SJCRH30 (cell line): ENCODE measurements at regions not wholly inside any gene's neighbourhood (a gene's known extent, or its start where the extent isn't known, plus 50 kb on each side); places are given as distances from the start of the nearest gene placed in this dataset.
"Not testable (repeated sequence)": the region's sequence is repeated elsewhere in the genome, so short reads cannot be mapped to it uniquely, and the experiment has no call there.

Experiments used
- DNase-seq, 2 experiments: peaks; one replicate each; pipeline ENCODE4 v3.0.0-alpha.2; 2015 to 2020
- H3K27ac ChIP-seq: fragments of 250-450 bp; sonication (Bioruptor Pico); 2 replicates; pipeline ENCODE4 v1.5.1; 2020; ENCODE audit warnings: mild to moderate bottlenecking, moderate library complexity
- H3K27me3 ChIP-seq: fragments of 250-450 bp; sonication (Bioruptor Pico); 2 replicates; pipeline ENCODE4 v1.5.1; 2020; ENCODE audit warnings: mild to moderate bottlenecking, moderate library complexity
- H3K36me3 ChIP-seq: fragments of 250-450 bp; sonication (Bioruptor Pico); 2 replicates; pipeline ENCODE4 v1.5.1; 2020; ENCODE audit warnings: mild to moderate bottlenecking, moderate library complexity
- H3K4me1 ChIP-seq: fragments of 250-450 bp; sonication (Bioruptor Pico); 2 replicates; pipeline ENCODE4 v1.5.1; 2020; ENCODE audit warnings: mild to moderate bottlenecking, moderate library complexity
- H3K4me3 ChIP-seq: fragments of 250-450 bp; sonication (Bioruptor Pico); 2 replicates; pipeline ENCODE4 v1.5.1; 2020; ENCODE audit warnings: mild to moderate bottlenecking, moderate library complexity
- H3K9me3 ChIP-seq: fragments of 250-450 bp; sonication (Bioruptor Pico); replicated peaks from 2 replicates; pipeline ENCODE4 v1.5.1; 2020; ENCODE audit warnings: mild to moderate bottlenecking, moderate library complexity

GRCh38 chr14:27245947-27246346, 648.1 kb upstream of the NOVA1 start:
- DNase-seq = no peak
- Histone ChIP-seq H3K27ac (no peak overlapping the region), H3K36me3 (no peaks in the 10 kb centered on the region), H3K4me3 (no peak overlapping the region), H3K4me1 (no peaks in the 10 kb centered on the region), H3K9me3 (peaks cover 3% of the 10 kb centered on the region; the same call in 1 of the 2 replicates), H3K27me3 (no peaks in the 10 kb centered on the region)

DNA sequence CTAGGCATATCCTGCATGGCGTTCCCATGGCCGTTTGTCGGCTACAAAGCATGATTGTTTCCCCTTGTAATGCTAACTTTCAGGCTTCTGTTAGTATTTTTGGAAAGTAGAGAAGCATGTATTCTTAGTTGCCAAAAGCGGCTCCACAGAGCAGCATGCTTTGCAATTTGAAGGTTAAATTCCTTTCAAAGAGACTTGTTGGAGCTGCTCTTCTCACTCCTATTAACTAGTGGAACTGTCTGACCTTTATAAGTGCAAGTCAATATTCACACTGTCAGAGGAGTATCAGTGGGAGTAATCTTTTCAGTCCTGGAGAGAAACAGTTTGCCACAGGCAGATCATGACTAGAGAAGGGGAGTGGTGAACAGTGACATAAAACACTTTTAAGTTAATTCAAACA, 656.1 kb upstream of the NOVA1 start:
- H3K4me1 ChIP-seq = no peaks in the 10 kb centered on the region
- H3K4me3 ChIP-seq = no peak overlapping the region
- H3K9me3 ChIP-seq = no peaks in the 10 kb centered on the region
- no peak overlapping the region for H3K27ac ChIP-seq
- no peaks in the 10 kb centered on the region for H3K36me3 ChIP-seq
- DNase-seq = no peak
- no peaks in the 10 kb centered on the region for H3K27me3 ChIP-seq

GRCh38 chr14:27256805-27257204, 659.0 kb upstream of the NOVA1 start:
- no peaks in the 10 kb centered on the region for H3K4me1 ChIP-seq
- H3K9me3 ChIP-seq = no peaks in the 10 kb centered on the region
- no peak overlapping the region for H3K27ac ChIP-seq
- no peak for DNase-seq
- H3K27me3 ChIP-seq = no peaks in the 10 kb centered on the region
- H3K36me3 ChIP-seq = no peaks in the 10 kb centered on the region
- H3K4me3 ChIP-seq = no peak overlapping the region

GRCh38 chr14:27267876-27268275, 670.0 kb upstream of the NOVA1 start:
- no peak for DNase-seq
- no peaks in the 10 kb centered on the region for H3K36me3 ChIP-seq
- H3K4me3 ChIP-seq = no peak overlapping the region
- no peaks in the 10 kb centered on the region for H3K27me3 ChIP-seq
- no peaks in the 10 kb centered on the region; the same call in 1 of the 2 replicates for H3K9me3 ChIP-seq
- no peak overlapping the region for H3K27ac ChIP-seq
- no peaks in the 10 kb centered on the region for H3K4me1 ChIP-seq

DNA sequence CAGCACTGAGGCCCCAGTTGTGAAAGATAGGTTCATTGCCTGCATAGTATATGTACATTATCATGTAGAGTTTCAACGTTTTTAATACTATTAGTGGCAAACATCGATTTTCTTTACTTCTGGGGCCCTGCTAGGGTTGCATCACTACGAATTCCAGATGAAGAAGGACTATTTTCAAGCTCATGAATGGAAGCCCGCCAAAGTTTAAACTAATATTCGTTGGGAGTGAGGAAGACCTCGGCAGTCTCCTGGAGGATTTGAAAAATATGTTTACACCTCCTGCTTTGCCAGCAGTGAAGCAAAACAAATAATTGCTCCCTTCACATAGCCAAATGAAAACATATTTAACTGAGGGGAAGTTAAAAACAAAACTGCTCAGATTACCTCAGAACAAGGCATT, 672.9 kb upstream of the NOVA1 start:
- H3K27ac ChIP-seq = no peak overlapping the region
- H3K4me3 ChIP-seq = no peak overlapping the region
- H3K36me3 ChIP-seq = no peaks in the 10 kb centered on the region
- no peak for DNase-seq
- H3K9me3 ChIP-seq = no peaks in the 10 kb centered on the region
- H3K4me1 ChIP-seq = no peaks in the 10 kb centered on the region
- H3K27me3 ChIP-seq = no peaks in the 10 kb centered on the region

- no peak overlapping the region for H3K27ac ChIP-seq
- no peaks in the 10 kb centered on the region for H3K36me3 ChIP-seq
- H3K4me3 ChIP-seq = no peak overlapping the region
- no peaks in the 10 kb centered on the region for H3K27me3 ChIP-seq
- DNase-seq = no peak
- H3K4me1 ChIP-seq = no peaks in the 10 kb centered on the region
- no peaks in the 10 kb centered on the region for H3K9me3 ChIP-seq
Observed at GRCh38 chr14:27278341-27278740, 680.5 kb upstream of the NOVA1 start.

DNA sequence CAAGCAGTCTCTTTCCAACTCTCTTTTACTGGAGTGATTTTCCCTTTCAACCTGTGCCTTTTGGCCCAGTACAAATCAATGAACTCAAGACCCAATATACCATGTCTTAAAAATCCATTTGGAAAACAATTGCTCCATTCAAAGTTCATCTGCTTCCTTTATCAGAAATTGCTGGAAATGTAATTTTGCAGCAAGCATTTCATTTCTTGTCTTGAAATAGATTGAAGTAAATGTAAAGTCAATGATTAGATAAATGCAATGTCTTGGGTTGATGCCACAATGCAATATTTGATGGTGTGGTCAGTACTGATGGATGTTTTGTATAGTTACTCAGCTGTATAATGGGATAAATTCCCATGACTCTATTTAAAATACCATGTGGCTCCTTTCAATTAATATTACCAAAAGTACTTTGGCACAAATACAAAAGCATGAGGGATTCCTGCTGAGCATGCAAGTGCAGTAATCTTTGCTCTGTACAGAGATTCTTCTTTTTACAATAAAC, 707.7 kb upstream of the NOVA1 start:
- no peaks in the 10 kb centered on the region for H3K36me3 ChIP-seq
- H3K27ac ChIP-seq = no peak overlapping the region
- H3K4me3 ChIP-seq = no peak overlapping the region
- no peaks in the 10 kb centered on the region for H3K27me3 ChIP-seq
- no peaks in the 10 kb centered on the region for H3K4me1 ChIP-seq
- no peak for DNase-seq
- no peaks in the 10 kb centered on the region for H3K9me3 ChIP-seq

DNA sequence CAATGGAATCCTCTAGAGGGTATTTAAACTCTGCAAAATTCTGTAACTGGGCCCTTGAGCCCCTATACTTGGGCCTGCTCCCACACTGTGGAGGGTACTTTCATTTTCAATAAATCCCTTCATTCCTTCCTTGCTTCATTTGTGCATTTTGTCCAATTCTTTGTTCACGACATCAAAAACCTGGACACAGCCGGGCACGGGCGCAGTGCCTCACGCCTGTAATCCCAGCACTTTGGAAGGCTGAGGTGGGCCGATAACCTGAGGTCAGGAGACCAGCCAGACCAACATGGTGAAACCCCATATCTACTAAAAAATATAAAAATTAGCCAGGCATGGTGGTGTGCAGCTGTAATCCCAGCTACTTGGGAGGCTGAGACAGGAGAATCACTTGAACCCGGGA, 714.9 kb upstream of the NOVA1 start:
- H3K4me1 ChIP-seq, H3K27me3 ChIP-seq, H3K36me3 ChIP-seq, H3K4me3 ChIP-seq, DNase-seq, H3K27ac ChIP-seq, H3K9me3 ChIP-seq: not testable (repeated sequence)

GRCh38 chr14:27314231-27314630, 716.4 kb upstream of the NOVA1 start:
- no peaks in the 10 kb centered on the region for H3K36me3 ChIP-seq
- no peaks in the 10 kb centered on the region for H3K9me3 ChIP-seq
- no peaks in the 10 kb centered on the region for H3K27me3 ChIP-seq
- no peak overlapping the region for H3K27ac ChIP-seq
- no peak overlapping the region for H3K4me3 ChIP-seq
- DNase-seq = no peak
- H3K4me1 ChIP-seq = no peaks in the 10 kb centered on the region

DNA sequence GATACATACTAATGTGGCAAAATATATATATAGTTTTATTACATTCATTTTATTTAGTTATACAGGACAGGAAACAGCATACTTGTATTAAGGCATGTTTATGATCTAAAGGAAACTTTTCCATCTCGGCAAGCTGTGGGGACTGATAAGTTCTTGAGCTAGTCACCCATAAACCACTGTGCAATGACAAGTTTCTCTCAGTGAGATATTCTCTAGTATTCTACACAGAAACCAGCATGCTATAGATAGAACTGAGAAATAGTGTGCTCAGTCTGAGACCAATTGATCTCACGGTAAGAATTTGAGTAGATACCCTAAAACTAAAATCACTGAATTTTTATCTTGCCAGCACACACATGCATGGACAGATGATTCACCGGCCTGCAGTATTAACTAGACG, 717.6 kb upstream of the NOVA1 start:
- no peaks in the 10 kb centered on the region for H3K4me1 ChIP-seq
- H3K27me3 ChIP-seq = no peaks in the 10 kb centered on the region
- H3K36me3 ChIP-seq = no peaks in the 10 kb centered on the region
- no peak overlapping the region for H3K4me3 ChIP-seq
- no peak overlapping the region for H3K27ac ChIP-seq
- no peak for DNase-seq
- H3K9me3 ChIP-seq = no peaks in the 10 kb centered on the region

GRCh38 chr14:27315947-27316346, 718.1 kb upstream of the NOVA1 start:
- DNase-seq = no peak
- H3K4me1 ChIP-seq = no peaks in the 10 kb centered on the region
- H3K4me3 ChIP-seq = no peak overlapping the region
- H3K27ac ChIP-seq = no peak overlapping the region
- H3K9me3 ChIP-seq = no peaks in the 10 kb centered on the region
- H3K36me3 ChIP-seq = no peaks in the 10 kb centered on the region
- no peaks in the 10 kb centered on the region for H3K27me3 ChIP-seq

DNA sequence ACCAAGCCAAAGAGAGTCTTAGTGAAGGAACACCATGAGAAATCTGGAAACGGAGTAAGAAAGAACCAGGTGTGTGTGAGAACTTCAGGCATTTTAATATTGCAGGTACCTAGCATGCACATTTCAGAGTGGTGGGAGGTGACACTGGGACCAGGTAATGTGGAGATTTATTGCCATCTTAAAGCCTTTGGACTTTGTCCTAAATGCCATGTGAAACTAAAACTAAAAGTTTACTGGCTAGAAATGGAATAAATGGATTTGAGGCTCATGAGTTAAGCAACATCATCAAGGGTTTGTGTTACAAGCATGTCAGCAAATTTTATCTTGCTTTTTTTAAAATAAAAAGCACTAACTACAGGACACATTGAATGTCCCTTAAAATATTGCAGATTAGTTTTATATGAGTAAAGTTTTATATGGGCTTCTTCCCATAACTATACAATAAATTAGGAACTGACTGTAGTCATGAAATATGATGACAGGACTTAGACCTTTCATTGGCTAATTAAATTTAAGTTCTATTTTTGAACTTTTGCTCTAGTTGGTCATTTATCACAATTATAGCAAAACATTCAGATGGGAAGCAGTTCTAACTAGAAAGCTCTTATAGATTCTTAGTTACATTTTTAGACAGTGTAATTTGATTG, 721.1 kb upstream of the NOVA1 start:
- Histone ChIP-seq H3K4me1 (no peaks in the 10 kb centered on the region), H3K4me3 (no peak overlapping the region), H3K27ac (no peak overlapping the region), H3K36me3 (no peaks in the 10 kb centered on the region), H3K9me3 (no peaks in the 10 kb centered on the region), H3K27me3 (no peaks in the 10 kb centered on the region)
- DNase-seq = no peak

GRCh38 chr14:27320261-27320660, 722.4 kb upstream of the NOVA1 start:
- H3K27me3 ChIP-seq = no peaks in the 10 kb centered on the region
- no peaks in the 10 kb centered on the region; the same call in 1 of the 2 replicates for H3K9me3 ChIP-seq
- H3K36me3 ChIP-seq = no peaks in the 10 kb centered on the region
- H3K4me3 ChIP-seq = no peak overlapping the region
- H3K4me1 ChIP-seq = no peaks in the 10 kb centered on the region
- no peak overlapping the region for H3K27ac ChIP-seq
- DNase-seq = no peak

DNA sequence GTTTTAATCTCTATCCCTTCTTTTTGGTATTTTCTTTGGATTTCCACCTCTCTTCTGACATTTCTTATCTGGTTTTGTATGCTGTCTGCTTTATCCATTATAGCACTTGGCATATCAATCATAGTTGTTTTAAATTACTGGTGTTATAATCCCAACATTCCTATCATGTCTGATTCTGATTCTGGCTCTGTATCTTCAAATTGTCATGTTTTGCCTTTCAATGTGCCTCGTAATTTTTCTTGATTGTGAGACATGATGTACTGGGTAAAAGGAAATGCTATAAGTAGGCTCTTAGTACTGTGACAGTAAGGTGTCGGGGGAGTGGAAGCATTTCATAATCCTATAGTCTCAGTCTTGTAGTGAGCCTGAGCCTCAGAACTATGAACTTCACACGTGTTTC, 729.3 kb upstream of the NOVA1 start:
- Histone ChIP-seq H3K4me3 (no peak overlapping the region), H3K4me1 (no peaks in the 10 kb centered on the region), H3K9me3 (no peaks in the 10 kb centered on the region; the same call in 1 of the 2 replicates), H3K27ac (no peak overlapping the region), H3K27me3 (no peaks in the 10 kb centered on the region), H3K36me3 (no peaks in the 10 kb centered on the region)
- DNase-seq = no peak

- Histone ChIP-seq H3K4me1 (no peaks in the 10 kb centered on the region), H3K27ac (no peak overlapping the region), H3K36me3 (no peaks in the 10 kb centered on the region), H3K27me3 (no peaks in the 10 kb centered on the region), H3K9me3 (no peaks in the 10 kb centered on the region), H3K4me3 (no peak overlapping the region)
- DNase-seq = no peak
Observed at GRCh38 chr14:27338012-27338411, 740.2 kb upstream of the NOVA1 start.

DNA sequence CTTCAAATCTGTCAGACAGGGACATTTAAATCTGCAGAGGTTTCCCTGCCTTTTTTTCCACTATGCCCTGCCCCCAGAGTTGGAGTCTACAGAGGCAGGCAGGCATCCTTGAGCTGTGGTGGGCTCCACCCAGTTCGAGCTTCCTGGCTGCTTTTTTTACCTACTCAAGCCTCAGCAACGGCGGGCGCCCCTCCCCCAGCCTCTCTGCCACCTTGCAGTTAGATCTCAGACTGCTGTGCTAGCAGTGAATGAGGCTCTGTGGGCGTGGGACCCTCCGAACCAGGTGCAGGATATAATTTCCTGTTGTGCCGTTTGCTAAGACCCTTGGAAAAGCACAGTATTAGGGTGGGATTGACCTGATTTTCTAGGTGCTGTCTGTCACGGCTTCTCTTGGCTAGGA, 765.2 kb upstream of the NOVA1 start:
- not testable (repeated sequence) for H3K4me1 ChIP-seq, H3K9me3 ChIP-seq, H3K36me3 ChIP-seq, H3K27ac ChIP-seq, H3K27me3 ChIP-seq, H3K4me3 ChIP-seq, DNase-seq
